GM19328 (cell line): ENCODE measurements at regions not wholly inside any gene's neighbourhood (a gene's known extent, or its start where the extent isn't known, plus 50 kb on each side); places are given as distances from the start of the nearest gene placed in this dataset.
A peak's percentile ranks its signal among the peaks of the same experiment; 100 is the strongest.
"Not testable (repeated sequence)": the region's sequence is repeated elsewhere in the genome, so short reads cannot be mapped to it uniquely, and the experiment has no call there.

Experiments
- ATAC-seq: cut with Tn5 transposase; IDR thresholded peaks from one replicate; pipeline ENCODE4 v1.9.1; 2021; ENCODE audit warnings: mild to moderate bottlenecking, moderate library complexity; ENCODE audit not compliant: unreplicated experiment

DNA sequence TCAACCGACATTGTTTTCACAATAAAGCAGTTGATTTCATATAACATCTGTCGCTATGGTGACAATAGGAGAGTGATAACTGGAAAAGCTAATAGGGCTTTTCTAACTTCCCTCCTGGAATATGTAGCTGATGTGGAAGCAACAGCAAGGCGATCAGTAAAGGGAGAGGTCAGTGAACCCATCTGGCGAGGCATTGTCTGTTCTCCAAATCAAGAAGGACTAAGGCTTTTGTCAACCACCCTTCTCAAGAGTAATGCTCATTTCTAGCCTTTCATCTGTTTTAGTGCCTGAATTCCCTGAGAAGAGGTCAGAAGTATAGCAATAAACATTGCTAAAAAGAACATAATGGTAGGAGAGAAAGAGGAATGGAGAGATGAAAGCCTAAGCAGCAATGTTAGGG, 201.3 kb downstream of the AKAP7 start:
- no peak for ATAC-seq

- ATAC-seq: not testable (repeated sequence)
Observed at GRCh38 chr6:131346896-131347295, 211.6 kb downstream of the AKAP7 start.

GRCh38 chr6:131348572-131348971, 213.3 kb downstream of the AKAP7 start:
- no peak for ATAC-seq

- ATAC-seq: no peak
Observed at GRCh38 chr6:131349199-131349598, 213.9 kb downstream of the AKAP7 start.

- ATAC-seq: no peak
Observed at GRCh38 chr6:131353106-131353505, 217.8 kb downstream of the AKAP7 start.

GRCh38 chr6:131353876-131354275, 218.6 kb downstream of the AKAP7 start:
- ATAC-seq: no peak

DNA sequence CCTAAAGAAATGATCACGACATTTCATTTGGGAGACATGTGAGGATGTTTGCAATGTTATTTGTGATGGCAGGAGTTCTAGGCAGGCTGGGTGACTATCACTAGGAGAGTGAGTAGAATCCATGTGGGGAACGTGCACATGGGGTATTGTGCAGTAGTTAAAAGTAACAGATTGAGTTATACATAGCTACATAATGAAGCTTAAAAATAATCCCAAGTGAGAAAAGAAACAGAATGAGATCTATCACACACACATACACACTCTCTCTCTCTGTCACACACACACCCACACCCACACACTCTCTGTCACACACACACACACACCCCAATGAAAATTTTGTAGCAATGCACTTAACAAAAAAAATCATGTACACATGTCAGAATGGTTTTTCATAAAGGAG, 218.7 kb upstream of the ARG1 start:
- no peak for ATAC-seq

DNA sequence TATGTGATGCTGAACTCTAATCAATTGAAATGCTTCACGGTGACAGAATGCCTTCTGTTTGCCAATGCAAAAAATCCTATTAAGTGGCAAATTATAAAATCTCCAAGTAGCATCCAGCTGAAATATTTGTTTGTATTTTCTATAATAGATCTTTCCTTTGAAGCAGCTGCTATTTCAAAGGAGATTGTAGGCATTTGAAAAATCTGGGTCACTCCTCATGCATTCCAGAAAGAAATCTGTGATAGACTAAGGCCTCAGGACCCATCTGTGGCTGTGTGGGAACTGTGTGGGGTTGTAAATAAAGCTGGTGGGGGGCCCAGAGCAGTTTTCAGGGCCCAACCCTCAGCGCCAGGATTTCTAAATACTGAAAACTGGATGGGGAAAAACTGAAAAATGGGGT, 216.9 kb upstream of the ARG1 start:
- ATAC-seq: no peak

DNA sequence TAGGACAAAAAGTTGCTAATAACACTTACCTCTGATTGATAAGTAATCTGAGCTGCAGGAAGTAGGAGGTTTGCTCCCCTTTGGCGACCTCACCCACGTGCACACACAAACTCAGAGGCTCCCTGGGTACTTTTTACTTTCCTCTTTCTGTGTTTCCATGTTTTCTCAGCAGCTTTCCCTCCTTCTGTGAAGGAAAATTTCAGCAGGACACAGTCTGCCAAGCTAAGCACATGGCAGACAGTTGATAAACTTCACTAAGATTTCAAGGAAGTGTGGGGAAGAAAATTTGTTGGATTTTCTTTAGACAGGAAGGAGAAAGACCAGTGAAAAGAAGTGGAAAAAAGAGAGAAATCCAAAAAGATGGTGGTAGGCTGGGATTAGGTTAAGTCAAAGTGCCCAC, 215.5 kb upstream of the ARG1 start:
- ATAC-seq: no peak

GRCh38 chr6:131362070-131362469, 211.0 kb upstream of the ARG1 start:
- ATAC-seq: no peak

- ATAC-seq: no peak
Observed at GRCh38 chr6:131362696-131363095, 210.3 kb upstream of the ARG1 start.

GRCh38 chr6:131363947-131364834, 208.8 kb upstream of the ARG1 start:
- no peak for ATAC-seq

GRCh38 chr6:131366223-131366622, 206.8 kb upstream of the ARG1 start:
- ATAC-seq: no peak

DNA sequence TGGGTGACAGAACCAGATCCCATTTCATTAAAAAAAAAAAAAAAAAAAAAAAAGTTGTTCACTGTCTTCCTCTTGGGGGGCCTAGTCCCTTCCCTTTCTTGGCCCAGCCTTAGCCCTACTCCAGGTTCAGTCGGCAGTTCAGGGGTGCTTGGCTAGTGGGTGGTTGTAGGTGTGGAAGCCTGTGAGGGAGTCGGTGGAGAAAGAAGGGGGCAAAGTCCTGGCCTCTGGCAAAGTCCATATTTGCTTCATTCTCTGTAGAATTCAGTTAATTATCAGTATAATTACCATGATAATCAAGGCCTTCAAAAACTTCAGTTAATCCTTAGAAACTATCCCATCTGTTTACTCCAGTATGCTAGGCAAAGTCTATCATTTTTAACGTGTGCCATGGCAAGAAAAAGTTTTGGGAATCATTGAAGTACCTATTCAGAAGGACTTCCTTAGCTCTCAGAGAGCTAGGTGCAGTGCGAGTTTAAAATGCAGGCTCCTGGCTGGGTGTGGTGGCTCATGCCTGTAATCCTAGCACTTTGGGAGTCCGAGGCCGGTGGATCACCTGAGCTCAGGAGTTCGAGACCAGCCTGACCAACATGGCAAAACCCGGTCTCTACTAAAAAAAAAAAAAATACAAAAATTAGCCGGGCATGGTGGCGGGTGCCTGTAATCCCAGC, 205.7 kb upstream of the ARG1 start:
- ATAC-seq: no peak

GRCh38 chr6:131368198-131368911, 204.7 kb upstream of the ARG1 start:
- ATAC-seq: peak; percentile 62

- no peak for ATAC-seq
Observed at GRCh38 chr6:131372535-131372934, 200.5 kb upstream of the ARG1 start.

DNA sequence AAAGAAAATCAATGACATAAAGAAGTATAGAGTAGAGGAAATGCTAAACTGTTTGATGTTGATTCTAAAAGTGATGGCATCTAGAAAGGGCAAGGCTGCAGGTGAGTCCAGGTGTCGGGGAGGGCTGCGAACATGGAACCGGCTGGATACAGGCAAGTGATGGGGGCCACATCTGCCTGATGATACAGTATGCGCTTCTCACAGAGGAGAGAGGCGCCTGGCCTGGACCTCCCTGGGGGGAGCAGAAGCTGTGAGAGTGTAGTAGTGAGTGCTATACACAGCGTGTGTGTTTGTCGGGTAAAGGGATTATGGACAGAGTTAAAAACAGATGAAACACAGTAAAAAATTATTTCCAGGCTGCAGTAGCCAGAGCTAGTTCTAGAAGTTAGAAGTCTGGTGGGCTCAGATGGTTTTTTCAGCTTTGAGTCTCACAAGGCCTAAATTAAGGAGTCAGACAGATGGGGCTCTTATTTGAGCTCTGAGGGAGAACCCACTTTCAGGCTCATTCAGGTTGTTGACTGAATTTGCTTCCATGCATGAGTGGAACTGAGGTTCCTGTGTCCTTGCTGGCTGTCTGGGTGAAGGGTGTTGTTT, 195.8 kb upstream of the ARG1 start:
- no peak for ATAC-seq

- no peak for ATAC-seq
Observed at GRCh38 chr6:131378874-131379273, 194.2 kb upstream of the ARG1 start.

GRCh38 chr6:131379948-131380347, 193.1 kb upstream of the ARG1 start:
- no peak for ATAC-seq

DNA sequence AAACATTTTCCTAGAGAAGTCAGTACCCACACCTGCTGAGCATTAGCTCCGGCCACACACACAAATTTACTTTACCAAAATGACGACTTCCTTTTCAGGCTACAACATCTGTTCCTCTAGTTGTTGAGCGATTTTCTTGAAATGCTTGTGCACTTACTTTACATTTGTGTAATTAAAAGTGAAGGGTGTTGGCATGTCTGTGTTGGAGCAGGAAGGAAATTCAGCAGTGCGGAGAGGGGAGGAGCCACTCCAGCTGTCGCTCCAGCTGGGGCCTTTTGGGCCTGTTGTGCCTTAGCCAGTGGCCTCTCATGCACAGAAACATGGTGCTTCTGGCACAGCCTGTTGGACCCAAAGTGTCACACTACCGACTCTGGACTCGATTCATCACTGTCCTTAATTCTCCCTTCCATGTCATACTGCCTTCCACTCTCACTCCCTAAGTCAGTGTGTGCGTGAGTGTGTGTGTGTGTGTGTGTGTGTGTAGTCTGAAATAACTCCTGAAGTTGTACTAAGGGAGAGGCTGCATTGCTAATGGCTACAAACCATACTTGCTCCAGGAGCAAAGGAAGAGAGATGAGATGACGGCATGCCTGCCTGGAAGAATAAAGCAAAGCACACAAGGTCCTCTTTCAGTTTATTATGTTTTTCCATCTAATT, 191.8 kb upstream of the ARG1 start:
- no peak for ATAC-seq

DNA sequence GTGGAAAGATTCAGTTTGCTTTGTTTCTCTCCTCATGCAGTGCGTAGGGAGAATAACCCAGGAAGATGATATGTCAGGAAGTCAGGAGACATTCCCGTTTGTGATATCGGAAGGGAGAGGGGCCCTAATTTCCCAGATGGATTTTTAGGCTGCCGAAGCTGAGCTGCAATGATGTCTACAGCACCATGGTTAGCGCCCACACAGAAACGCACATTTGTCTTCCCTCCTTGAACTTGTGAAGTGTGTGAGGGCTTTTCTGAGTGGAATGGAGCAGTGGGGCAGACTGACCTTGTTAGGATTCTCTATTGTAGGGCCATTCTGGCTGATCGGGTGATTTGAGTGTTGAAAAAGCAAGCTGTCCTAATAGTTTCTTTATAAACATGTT, 191.3 kb upstream of the ARG1 start:
- ATAC-seq: no peak
